ENCODE measurements at regions not wholly inside any gene's neighbourhood (a gene's known extent, or its start where the extent isn't known, plus 50 kb on each side); places are given as distances from the start of the nearest gene placed in this dataset.

DNA sequence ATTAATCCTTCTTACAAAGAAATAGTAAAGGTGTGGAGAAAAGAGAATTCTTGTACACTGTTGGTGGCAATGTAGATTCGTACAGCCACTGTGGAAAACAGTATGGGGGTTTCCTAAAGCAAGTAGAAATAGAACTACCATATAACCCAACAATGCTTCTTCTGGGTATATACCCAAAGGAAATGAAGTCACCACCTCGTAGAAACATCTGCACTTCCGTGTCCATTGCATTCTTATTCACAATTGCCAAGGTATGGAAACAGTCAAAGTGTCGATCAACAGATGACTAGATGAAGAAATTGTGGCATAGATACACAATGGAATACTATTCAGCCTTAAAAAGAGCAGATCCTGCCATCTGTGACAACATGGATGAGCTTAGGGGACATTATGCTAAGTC, 93.4 kb upstream of the TGIF1 start:
- intact Hi-C loops (cut with DNase I), result no loop called here
- no peak for DNase-seq

DNA sequence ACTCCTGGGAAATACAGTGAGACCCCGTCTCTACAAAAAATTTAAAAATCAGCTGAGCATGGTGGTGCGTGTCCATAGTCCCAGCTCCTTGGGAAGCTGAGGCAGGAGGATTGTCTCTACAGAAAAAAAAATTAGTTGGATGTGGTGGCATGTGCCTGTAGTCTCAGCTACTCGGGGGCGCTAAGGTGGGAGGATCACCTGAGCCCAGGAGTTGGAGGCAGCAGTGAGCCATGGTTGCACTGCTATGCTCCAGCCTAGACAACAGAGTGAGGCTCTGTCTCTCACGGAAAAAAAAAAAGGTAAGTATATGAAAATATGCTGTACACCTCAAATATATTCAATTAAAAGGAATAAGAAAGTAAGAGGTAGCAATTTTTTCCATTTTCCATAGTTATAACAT, 92.5 kb upstream of the TGIF1 start:
- peak in 13 of 42 donors; percentile 13 to 59 (median 38) for DNase-seq
- intact Hi-C loops (cut with DNase I), result no loop called here

DNA sequence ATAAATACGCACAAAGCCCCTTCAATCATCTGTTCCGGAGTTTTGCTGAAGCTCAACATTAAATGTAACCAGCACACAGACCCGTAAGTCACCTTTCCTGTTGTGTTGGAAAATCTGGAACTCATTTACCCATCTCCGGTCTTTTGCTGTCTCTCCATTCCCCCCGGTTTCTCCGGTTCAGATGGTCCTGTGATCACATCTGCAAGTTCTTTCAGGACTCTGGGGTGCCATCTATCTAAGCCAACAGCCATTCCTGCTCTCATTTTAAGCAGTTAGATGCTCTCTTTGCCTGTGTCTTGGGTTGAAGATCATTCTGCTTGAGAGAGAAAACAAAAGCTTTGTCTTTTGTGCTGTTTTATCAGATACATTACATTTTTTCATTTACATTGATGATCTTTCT, 91.7 kb upstream of the TGIF1 start:
- no peak for DNase-seq
- intact Hi-C loops (cut with DNase I), result no loop called here

DNA sequence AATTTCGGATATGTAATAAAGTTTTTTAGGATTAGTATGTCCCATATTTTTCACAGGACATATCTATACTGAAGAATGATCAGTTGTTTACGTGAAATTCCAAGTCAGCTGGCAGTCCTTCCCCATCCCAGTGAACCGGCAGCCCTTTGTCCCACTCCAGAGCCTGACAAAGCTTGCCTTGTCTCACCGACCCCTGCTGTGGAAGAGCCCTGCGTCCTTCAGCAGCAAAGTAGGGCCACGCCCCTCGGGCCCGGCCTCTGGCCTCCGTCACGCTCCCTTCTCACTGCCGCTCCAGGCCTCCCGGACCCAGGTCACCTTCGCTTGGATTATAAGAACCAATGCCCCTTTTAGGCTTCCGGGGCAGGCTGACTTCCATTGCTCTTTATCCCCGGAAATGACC, 89.8 kb upstream of the TGIF1 start:
- intact Hi-C loops (cut with DNase I), result no loop called here

DNA sequence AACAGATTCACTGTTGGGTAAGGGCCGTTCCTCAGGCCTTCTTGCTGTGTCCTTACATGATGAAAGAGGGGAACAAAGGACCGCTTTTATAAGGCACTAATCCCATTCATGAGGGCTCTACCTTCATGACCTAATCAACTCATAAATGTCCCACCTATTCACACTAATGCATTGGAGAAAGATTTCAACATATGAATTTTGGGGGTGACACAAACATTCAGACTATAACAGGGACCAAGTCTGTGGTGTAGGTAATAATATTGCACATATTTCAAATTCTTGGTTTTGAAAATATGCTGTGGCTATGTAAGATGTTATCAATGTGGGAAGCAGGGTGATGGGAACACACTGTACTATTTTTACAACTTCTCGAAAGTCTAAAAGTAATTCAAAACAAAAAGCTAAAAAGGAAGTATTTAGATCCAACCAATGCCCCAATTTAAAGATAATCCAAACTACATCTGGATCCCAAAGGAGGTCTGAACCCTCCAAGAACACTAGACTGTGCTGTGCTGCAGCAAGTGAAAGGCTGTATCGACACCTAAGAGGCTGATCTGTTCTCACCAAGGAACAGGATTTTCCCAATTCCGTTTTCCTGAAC, 82.4 kb upstream of the TGIF1 start:
- intact Hi-C loops (cut with DNase I), result no loop called here
- no peak for DNase-seq

More for the DNA sequence above, 89.8 kb upstream of the TGIF1 start:
- peak; percentile 40 to 87 (median 73) for DNase-seq

DNA sequence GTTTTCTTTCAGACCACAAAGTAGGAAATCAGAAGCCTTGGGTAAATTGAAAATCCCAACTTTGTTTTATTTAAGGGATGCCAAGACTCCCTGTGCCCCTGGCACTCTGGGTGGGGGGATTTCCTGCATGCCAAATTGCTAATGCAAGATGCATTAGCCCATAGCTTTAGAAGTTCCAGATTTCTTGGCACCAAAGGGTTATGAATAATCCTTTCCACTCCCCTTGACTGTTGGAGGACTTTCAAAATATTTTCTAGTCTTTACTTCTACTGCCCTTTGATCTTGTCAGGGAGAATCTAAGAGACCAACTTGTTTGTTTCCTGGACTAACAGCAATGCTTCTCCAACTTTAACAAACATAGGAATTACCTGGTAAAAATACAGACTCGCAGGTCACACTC, 81.8 kb upstream of the TGIF1 start:
- intact Hi-C loops (cut with DNase I), result no loop called here

DNA sequence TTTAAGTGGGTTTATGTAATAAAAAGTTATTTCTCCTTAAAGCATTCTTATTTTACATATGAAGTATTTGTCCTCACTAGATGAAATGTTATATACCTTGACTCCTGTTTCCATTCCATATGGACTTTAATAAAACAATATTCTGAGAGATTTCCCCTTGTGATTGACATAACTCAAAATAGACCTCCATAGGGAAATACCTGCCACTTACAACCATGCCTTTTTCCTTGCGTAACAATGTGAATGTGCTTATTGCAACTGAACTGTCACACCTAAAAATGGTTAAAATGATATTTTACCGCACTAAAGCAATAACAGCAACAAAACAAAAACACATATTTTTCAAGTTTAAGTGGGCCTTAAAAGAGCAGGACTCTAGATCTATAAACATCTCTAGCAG, 70.3 kb upstream of the TGIF1 start:
- DNase-seq, result no peak
- intact Hi-C loops (cut with DNase I), result no loop called here

More for the DNA sequence above, 81.8 kb upstream of the TGIF1 start:
- DNase-seq, result no peak

DNA sequence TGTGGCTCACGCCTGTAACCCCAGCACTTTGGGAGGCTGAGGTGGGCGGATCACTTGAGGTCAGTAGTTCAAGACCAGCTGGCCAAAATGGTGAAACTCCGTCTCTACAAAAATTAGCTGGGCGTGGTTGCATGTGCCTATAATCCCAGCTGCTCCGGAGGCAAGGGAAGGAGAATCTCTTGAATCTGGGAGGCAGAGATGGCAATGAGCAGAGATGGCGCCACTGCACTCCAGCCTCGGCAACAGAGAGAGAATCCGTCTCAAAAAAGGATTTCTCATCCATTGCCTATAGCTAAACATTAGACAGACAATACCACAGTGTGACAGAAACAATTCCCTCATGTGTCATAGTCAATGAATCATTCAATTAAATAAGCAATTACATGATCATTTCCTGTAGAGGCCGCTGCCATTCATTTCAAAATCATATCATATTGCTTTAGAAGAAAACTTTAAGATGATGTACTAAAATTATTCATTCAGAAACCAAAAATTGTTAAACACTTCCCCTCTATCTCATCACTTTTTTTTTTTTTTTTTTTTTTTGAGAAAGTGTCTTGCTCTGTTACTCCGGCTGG, 69.5 kb upstream of the TGIF1 start:
- intact Hi-C loops (cut with DNase I), result no loop called here
- DNase-seq, result no peak

DNA sequence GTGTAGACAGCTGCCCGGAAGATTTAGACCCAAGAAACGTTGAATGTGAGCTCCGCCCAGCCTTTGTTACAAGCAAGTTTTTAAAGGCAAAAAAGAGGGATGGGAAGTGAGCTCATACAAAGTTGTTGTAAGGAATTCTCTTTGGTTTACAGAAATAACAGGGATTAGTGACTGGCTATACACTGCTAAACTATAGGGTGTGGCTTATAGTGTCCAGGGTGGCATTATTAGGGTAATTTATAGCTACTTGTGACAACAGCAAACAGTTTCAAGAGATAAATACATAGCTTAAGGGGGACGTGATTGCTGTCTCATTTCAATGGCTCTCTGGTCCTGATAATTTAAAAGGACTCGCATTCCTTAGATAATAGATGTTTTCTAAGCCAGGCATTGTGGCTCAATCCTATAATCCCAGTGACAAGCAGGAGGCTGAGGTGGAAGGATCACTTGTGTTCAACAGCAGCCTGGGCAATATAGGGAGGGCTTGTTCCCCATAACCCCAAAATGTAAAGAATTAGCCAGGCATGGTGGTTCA, 66.5 kb upstream of the TGIF1 start:
- intact Hi-C loops (cut with DNase I), result no loop called here
- DNase-seq, result no peak

DNA sequence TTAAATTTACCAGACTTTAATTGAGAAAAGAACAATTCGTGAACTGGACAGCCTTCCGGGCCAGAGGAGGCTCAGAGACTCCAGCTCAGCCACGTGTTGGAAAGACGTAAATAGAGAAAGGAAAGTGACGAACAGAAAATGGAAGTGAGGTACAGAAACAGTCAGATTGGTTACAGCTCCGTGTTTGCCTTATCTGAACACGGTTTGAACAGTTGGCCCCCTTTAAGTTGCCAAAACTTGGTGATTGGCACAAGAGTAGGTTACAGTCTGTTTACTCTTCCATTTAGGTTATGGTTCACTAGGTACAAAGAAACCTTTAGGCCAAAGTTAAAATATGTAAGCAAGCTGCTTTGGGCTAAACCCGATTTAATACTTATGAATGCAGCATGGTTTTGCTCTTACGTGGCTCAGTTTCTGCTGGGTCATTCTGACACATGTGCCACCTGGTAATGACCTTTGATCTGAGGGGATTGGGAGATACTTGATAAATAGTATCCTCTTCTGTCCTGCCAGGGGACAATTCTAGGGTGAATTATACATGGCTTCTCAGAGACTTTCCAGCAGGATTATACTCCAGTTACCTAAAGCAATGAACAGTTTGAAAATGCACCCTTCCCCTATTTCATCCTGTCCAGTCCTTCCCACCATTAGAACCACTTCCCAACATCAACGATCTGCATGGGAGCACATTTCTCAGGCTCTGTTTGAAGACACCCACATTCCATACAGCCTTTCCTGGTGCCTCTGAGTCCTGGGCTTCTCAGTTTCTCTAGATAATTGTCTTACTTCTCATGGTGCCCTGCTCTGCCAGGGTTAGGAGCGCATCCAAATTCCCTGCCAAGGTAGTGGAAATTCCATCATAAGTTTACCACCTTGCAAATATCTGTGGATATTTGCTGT, 65.1 kb upstream of the TGIF1 start:
- no peak for DNase-seq
- intact Hi-C loops (cut with DNase I), result no loop called here

DNA sequence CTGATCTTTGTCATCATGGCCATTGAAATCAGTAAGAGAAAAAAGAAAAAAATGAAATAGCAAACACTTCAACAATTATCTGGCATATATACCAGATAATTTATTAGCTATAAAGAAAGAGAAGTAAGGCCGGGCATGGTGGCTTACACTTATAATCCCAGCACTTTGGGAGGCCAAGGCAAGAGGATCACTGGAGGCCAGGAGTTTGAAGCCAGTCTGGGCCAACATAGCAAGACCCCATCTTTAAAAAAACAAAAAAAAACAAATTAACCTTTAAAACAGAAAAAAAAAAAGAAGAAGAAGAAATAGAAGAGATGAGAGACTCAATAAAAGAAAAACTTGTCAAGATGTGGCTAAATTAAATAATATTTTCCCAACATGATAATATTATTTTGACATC, 61.6 kb upstream of the TGIF1 start:
- intact Hi-C loops (cut with DNase I), result no loop called here
- no peak for DNase-seq

DNA sequence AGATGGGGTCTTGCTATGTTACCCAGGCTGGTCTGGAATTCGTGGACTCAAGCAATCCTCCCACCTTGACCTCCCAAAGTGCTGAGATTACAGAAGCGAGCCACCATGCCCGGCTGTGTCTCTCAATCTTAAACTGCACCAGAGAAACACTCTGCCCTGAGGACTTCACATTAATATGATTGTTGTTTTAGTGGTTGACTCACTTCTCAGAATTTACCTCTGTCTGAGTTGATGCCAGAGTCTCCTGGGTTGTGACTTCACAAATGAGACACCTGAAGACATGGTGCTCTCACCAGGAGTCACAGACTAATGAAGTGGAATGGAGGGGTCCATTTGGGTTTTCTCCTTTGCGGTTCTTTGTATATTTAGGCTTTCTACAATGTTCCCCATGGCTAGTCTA, 61.0 kb upstream of the TGIF1 start:
- no peak for DNase-seq
- intact Hi-C loops (cut with DNase I), result no loop called here

DNA sequence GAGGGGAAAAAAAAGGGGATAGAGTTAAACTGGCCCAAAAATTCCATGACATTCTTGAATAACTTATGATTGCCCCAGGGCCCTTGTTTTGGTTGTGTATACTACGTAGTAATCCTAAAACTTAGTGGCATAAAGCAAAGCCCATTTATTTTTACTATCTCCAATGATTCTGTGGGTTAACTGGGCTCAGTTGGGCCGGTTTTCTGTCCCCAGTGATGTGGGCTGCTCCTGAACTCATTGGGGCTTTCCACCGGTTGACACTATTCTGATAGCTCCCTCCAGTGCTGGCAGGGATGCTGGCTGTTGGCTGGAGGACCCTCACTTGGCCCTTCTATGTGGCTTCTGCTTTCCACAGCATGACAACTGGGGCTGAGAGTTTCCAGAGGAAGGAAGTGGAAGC, 60.0 kb upstream of the TGIF1 start:
- no peak for DNase-seq
- intact Hi-C loops (cut with DNase I), result no loop called here

DNA sequence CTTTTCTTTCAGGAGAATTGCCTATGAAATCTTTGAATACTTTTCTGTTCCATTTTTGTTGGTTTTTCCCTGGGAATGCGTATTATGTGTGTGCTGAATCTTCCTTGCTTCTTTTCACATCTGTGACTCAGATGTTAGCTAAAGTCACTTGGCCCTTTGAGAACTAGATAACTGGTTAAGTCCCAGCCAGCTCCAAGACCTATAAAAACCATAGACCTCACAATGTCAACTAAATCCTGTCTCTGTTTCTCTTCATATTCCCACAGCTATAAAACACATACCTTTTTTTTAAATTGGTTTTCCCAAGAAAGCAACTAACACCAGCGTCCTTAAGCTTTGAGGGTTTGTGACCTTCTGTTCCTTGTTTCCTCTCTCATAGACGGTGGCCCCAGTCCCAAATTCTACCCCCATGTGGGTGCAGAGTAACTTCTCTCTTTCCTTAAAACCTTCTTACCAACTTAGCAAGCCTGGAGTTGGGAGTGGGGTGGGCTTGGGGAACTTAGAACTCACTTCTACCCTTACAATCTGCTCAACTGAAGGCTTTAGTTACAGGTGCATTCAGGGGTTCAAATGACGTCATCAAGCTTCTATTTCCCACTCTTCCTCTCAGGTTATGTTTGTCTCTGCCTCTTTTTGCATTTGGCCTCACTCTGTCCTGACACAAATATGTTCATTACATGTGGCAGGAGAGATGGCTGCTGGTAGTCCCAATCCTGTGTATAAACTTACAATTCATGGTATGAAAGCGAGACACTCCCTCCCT, 58.1 kb upstream of the TGIF1 start:
- intact Hi-C loops (cut with DNase I), result no loop called here

DNA sequence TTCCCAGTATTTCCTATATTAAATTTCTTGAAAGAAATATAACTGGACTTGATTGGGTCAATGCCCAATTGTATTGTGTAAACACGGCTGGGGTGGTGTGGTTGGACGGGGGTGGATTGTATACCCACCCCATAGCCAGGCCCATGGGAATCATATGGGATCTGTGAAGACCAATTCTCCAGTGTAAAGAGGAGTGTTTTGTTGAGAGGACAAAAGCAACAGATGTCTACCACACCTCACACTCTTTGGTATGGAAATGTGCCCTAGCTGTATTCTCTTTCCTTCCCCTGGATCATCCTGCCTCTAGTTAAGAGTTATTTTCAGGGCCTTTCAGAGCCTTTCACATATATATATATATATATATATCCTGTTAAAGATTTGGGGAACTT, 57.5 kb upstream of the TGIF1 start:
- DNase-seq, result no peak
- intact Hi-C loops (cut with DNase I), result no loop called here

More for the DNA sequence above, 58.1 kb upstream of the TGIF1 start:
- DNase-seq, result no peak

DNA sequence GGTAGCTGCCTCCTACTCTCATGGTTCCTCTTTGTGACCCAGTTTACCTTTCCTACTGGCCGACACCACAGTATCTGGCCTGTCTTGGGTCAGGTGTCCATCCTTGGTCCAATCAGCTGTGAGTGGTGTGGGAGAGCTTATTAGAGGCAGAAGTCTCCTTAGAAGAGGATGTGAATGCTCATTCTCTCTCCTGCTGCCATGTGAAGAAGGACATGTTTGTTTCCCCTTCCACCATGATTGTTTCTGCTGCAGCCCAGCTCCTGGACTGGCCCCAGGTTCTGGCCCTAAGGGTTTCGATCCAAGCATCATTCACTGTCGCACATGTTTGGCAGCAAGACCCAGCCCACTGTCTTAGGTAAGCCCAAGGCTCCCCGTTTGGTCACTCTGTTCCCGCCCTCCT, 55.3 kb upstream of the TGIF1 start:
- no peak for DNase-seq
- intact Hi-C loops (cut with DNase I), result no loop called here

DNA sequence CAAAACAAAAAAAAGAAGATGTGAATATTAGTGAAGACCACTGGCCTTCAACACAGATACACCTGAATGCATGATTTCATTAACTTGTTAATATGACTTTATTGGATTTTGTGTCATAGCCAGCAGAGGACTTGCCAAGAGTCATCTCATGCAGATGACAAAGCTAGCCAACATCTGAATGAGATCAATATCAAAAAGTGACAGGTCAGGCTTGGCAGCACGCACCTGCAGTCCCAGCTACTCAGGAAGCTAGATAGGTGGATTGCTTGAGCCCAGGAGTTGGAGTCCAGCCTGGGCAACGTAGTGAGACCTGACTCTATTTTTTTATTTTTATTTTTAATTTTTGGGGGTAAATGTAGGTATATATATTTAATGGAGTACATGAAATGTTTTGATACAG, 54.5 kb upstream of the TGIF1 start:
- no peak for DNase-seq
- intact Hi-C loops (cut with DNase I), result no loop called here

DNA sequence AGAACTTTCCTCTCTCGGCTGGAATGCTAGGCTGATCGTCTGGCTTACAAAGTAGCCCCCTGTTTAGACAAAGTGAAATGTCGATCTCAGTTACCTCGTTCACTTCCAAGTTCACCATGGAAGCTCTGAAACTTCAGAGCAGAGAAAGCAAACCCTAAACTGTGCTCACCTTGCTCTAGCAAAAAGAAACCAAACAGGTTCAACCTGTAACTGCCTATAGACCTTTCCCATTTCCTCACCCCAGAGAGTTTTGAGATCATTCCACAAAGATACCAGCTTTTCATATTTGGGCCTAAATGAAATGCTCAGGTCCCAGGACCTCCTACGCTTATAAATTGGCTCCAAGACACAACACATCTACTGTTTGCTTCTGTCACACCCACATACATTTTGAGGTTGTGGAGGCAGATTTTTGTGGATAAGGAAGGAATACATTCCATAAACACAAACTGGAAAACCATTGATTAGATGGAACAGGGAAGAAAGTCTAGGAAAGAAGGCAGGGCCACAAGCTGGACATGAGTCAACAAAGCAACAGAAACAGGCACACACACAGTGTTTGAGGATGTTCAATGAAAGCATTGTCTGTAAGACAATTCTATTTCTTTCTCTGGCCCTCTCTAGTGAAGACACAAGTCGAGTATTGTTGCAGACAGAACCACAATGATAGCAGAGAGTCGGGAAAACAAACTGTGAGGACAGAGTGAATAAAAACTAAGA, 52.8 kb upstream of the TGIF1 start:
- intact Hi-C loops (cut with DNase I), result no loop called here
- DNase-seq, result peak in 36 of 42 donors; percentile 11 to 87 (median 62)

DNA sequence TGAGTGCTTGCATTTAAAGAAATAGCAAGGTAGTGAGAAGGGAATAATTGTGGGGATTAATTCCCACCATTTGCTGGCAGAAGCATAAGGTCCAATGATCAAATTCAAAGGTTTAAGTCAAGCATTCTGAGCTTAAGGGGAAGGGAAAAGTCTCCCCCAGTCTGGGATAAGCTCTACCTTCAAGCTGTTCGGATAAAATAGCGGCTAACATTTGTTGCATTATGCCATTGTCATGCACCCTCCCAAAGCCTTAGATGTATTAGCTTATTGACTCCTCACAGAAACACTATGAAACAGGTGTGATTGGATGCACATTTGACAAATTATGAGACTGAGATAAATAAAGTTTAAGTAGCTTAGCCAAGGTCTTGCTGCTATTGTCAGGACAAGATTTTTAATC, 52.2 kb upstream of the TGIF1 start:
- intact Hi-C loops (cut with DNase I), result no loop called here
- DNase-seq, result no peak

Data from head of caudate nucleus (tissue), 42 donors.